Neural progenitor cell (in vitro differentiated cells): ENCODE measurements at regions not wholly inside any gene's neighbourhood (a gene's known extent, or its start where the extent isn't known, plus 50 kb on each side); places are given as distances from the start of the nearest gene placed in this dataset.

ENCODE experiments used
- EZH2phosphoT487 ChIP-seq: fragments of 200-600 bp; sonication (generic); IDR thresholded peaks from 2 replicates; pipeline ENCODE4 v1.6.1; 2017; ENCODE audit warnings: antibody characterized with exemption
- TF ChIP-seq, protein P1 (sequence below): fragments of 200-600 bp; sonication (generic); IDR thresholded peaks from 2 replicates; pipeline ENCODE4 v1.5.1; 2017; ENCODE audit warnings: antibody characterized with exemption, mild to moderate bottlenecking

DNA sequence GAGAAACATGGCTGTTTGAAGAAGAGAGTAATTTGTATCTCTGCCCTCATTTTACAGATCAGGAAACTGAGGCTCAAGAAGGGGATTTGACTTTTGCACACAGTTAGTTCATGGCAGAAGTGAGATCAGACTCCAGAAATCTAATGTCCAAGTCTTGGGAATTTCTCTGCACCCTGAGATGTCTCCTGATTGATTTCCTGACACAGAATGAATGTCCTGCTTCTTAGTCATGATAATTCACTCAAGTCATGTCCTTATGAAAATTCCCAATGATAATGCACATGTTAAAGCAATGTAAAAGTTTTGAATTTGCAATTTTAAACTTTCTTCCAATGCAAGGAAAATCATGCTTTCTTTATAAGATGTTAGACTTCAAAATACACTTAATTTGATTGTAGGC lies 105.9 kb downstream of the ACKR3 start:
- TF ChIP-seq, protein P1, sequence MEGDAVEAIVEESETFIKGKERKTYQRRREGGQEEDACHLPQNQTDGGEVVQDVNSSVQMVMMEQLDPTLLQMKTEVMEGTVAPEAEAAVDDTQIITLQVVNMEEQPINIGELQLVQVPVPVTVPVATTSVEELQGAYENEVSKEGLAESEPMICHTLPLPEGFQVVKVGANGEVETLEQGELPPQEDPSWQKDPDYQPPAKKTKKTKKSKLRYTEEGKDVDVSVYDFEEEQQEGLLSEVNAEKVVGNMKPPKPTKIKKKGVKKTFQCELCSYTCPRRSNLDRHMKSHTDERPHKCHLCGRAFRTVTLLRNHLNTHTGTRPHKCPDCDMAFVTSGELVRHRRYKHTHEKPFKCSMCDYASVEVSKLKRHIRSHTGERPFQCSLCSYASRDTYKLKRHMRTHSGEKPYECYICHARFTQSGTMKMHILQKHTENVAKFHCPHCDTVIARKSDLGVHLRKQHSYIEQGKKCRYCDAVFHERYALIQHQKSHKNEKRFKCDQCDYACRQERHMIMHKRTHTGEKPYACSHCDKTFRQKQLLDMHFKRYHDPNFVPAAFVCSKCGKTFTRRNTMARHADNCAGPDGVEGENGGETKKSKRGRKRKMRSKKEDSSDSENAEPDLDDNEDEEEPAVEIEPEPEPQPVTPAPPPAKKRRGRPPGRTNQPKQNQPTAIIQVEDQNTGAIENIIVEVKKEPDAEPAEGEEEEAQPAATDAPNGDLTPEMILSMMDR: no peak
- no peak for TF ChIP-seq EZH2phosphoT487
